ENCODE measurements at regions not wholly inside any gene's neighbourhood (a gene's known extent, or its start where the extent isn't known, plus 50 kb on each side); places are given as distances from the start of the nearest gene placed in this dataset.
"Not testable (repeated sequence)": the region's sequence is repeated elsewhere in the genome, so short reads cannot be mapped to it uniquely, and the experiment has no call there.

- DNase-seq (no peak), ATAC-seq (no peak)
- no peak overlapping the region for H3K4me3 Mint-ChIP-seq
- peaks cover 1% of the 10 kb centered on the region for H3K27me3 Mint-ChIP-seq
- H3K9me3 Mint-ChIP-seq = no peaks in the 10 kb centered on the region
- H3K36me3 Mint-ChIP-seq (ENCODE audit: low read depth) = no peaks in the 10 kb centered on the region
- H3K4me1 Mint-ChIP-seq = no peaks in the 10 kb centered on the region
- H3K27ac Mint-ChIP-seq = no peak overlapping the region
Observed at GRCh38 chr6:97347111-97347510, 64.1 kb upstream of the MMS22L start.

DNA sequence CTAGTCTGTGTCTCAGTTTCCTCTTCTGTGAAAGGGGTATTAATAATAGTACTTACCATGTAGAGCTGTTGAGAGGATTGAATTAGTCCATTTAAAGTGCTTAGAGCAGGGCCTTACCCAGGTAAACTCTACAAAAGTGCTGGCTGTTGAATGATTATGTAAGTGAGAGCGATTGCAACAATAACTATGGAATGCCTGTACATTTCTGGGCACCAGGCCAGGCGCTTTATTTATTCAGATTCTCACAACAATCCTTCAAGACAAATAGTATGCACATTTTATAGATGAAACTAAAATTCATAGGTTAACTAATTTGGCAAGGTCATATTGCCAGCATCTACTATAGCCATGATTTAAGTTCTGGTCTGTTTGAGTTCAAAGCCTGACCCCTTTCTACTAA, 78.3 kb upstream of the MMS22L start:
- H3K27ac Mint-ChIP-seq = no peak overlapping the region
- peaks cover 9% of the 10 kb centered on the region for H3K27me3 Mint-ChIP-seq
- no peak for ATAC-seq
- H3K9me3 Mint-ChIP-seq = no peaks in the 10 kb centered on the region
- no peaks in the 10 kb centered on the region for H3K4me1 Mint-ChIP-seq
- no peaks in the 10 kb centered on the region for H3K36me3 Mint-ChIP-seq (ENCODE audit: low read depth)
- DNase-seq = no peak
- H3K4me3 Mint-ChIP-seq = no peak overlapping the region

- Mint-ChIP-seq H3K9me3 (no peaks in the 10 kb centered on the region), H3K4me1 (no peaks in the 10 kb centered on the region), H3K27ac (no peak overlapping the region), H3K36me3 (ENCODE audit: low read depth) (no peaks in the 10 kb centered on the region), H3K27me3 (peaks cover 2% of the 10 kb centered on the region), H3K4me3 (no peak overlapping the region)
- DNase-seq = no peak
- no peak for ATAC-seq
Observed at GRCh38 chr6:97364327-97364726, 81.3 kb upstream of the MMS22L start.

DNA sequence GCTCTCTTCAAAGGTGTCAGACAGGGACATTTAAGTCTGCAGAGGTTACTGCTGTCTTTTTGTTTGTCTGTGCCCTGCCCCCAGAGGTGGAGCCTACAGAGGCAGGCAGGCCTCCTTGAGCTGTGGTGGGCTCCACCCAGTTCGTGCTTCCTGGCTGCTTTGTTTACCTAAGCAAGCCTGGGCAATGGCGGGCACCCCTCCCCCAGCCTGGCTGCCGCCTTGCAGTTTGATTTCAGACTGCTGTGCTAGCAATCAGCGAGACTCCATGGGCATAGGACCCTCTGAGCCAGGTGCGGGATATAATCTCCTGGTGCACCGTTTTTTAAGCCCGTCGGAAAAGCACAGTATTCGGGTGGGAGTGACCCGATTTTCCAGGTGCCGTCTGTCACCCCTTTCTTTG, 99.1 kb upstream of the MMS22L start:
- H3K27ac Mint-ChIP-seq, H3K9me3 Mint-ChIP-seq, H3K4me1 Mint-ChIP-seq: not testable (repeated sequence)

GRCh38 chr6:97392735-97393134, 109.7 kb upstream of the MMS22L start:
- DNase-seq (no peak), ATAC-seq (no peak)
- no peaks in the 10 kb centered on the region for H3K36me3 Mint-ChIP-seq (ENCODE audit: low read depth)
- peaks cover 7% of the 10 kb centered on the region for H3K27me3 Mint-ChIP-seq
- peaks cover 3% of the 10 kb centered on the region for H3K4me1 Mint-ChIP-seq
- H3K27ac Mint-ChIP-seq = no peak overlapping the region
- no peaks in the 10 kb centered on the region for H3K9me3 Mint-ChIP-seq
- H3K4me3 Mint-ChIP-seq = no peak overlapping the region

More for the DNA sequence above, 99.1 kb upstream of the MMS22L start:
- not testable (repeated sequence) for H3K36me3 Mint-ChIP-seq (ENCODE audit: low read depth); DNase-seq; ATAC-seq; H3K27me3 Mint-ChIP-seq; H3K4me3 Mint-ChIP-seq

- ATAC-seq (peak; percentile 61), DNase-seq (peak; percentile 34)
- Mint-ChIP-seq H3K4me1 (peaks cover 3% of the 10 kb centered on the region), H3K4me3 (no peak overlapping the region), H3K27ac (no peak overlapping the region), H3K9me3 (no peaks in the 10 kb centered on the region), H3K27me3 (peaks cover 5% of the 10 kb centered on the region), H3K36me3 (ENCODE audit: low read depth) (no peaks in the 10 kb centered on the region)
Observed at GRCh38 chr6:97394160-97394748, 111.2 kb upstream of the MMS22L start.

DNA sequence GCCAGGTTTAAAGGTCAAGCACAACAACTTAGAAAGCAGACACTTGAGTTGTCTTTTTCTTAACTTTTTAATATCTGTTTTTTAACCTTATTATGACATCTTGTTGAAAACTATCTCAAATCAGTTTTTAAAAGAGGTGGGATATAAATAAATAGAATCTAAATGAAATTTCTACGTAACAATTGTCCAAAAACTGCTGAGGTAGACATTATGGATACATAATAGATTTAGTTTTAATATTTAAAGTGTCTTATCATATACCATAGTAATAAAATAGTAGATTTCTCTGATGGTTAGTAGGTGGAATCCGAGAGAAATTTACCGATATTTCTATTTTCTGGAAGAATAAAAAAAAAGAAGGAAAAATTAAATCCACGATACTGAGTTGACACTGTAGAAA, 113.9 kb upstream of the MMS22L start:
- Mint-ChIP-seq H3K27ac (no peak overlapping the region), H3K4me1 (peaks cover 3% of the 10 kb centered on the region), H3K4me3 (no peak overlapping the region), H3K9me3 (no peaks in the 10 kb centered on the region), H3K36me3 (ENCODE audit: low read depth) (no peaks in the 10 kb centered on the region), H3K27me3 (peaks cover 4% of the 10 kb centered on the region)
- ATAC-seq (no peak), DNase-seq (no peak)

- Mint-ChIP-seq H3K27me3 (peaks cover 2% of the 10 kb centered on the region), H3K9me3 (no peaks in the 10 kb centered on the region), H3K4me1 (no peaks in the 10 kb centered on the region), H3K4me3 (no peak overlapping the region), H3K27ac (no peak overlapping the region), H3K36me3 (ENCODE audit: low read depth) (no peaks in the 10 kb centered on the region)
- ATAC-seq (no peak), DNase-seq (no peak)
Observed at GRCh38 chr6:97399208-97399607, 116.2 kb upstream of the MMS22L start.

DNA sequence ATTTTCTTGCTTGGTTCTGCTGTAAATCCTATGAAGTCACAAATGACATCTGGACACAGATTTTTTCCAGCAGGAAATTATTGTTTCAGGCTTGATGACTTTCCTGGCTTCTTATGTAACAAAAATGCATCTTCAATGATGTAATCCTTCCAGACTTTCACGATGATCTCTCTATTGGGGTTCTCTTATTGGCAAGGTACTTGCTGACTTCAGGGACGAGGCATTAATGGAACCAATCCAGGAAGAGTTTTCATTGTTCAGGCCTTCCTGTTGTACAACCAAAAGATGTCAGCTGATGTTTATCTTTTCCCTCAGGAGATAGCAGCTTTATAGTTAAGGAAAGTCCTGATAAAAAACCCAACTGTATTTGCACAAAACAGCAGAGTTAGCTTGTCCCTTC, 118.5 kb upstream of the MMS22L start:
- no peaks in the 10 kb centered on the region for H3K36me3 Mint-ChIP-seq (ENCODE audit: low read depth)
- no peaks in the 10 kb centered on the region for H3K9me3 Mint-ChIP-seq
- H3K27me3 Mint-ChIP-seq = peaks cover 2% of the 10 kb centered on the region
- H3K4me3 Mint-ChIP-seq = no peak overlapping the region
- ATAC-seq (no peak), DNase-seq (no peak)
- H3K27ac Mint-ChIP-seq = no peak overlapping the region
- H3K4me1 Mint-ChIP-seq = no peaks in the 10 kb centered on the region

DNA sequence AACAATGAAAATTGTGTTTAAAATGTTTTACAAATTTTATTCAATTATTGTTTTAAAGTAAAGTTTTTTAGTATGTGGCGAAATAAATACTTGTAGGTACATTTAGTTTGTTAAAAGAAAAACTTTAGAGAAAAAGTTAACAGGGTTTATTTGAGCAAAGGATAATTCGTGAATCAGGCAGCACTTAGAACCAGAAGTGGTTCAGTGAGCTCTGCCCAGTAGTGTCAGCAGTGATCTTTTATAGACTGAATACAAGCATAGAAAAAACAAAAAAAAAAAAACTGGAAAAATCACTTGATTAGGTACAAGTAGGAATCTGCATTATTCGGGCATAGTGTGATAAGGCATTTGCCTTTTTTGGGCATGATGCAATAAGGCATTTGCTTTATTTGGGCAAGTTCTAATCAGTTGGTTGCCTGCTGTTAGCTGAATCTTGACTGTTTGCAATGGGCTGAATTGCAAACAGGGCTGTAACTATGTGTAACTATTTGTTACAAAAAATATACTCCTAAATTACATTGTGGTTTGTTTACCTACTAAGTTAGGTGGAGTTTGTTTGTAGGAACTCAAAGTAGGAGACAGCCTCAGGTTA, 122.9 kb upstream of the MMS22L start:
- Mint-ChIP-seq H3K4me1 (no peaks in the 10 kb centered on the region), H3K9me3 (no peaks in the 10 kb centered on the region), H3K27ac (no peak overlapping the region), H3K36me3 (ENCODE audit: low read depth) (no peaks in the 10 kb centered on the region), H3K27me3 (no peaks in the 10 kb centered on the region), H3K4me3 (no peak overlapping the region)
- no peak for ATAC-seq
- DNase-seq = no peak

DNA sequence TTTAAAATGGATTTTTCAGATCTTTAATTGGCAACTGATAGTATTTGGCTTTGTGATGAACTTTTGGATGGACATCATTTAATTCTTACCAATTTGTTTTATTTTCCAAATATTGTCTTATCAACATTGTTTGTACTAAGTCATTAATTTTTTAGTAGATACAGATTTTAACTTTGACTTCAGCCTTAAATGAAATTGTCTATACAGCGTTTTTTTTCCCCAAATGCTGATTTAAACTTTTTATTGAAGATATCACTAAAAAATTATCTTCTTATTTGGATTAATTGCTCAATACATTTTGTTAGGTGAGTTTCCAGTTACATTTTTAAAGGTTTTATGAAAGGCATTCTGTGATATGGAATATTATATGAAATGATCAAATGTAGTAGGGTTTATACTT, 123.6 kb upstream of the MMS22L start:
- H3K4me3 Mint-ChIP-seq = no peak overlapping the region
- no peaks in the 10 kb centered on the region for H3K9me3 Mint-ChIP-seq
- no peaks in the 10 kb centered on the region for H3K36me3 Mint-ChIP-seq (ENCODE audit: low read depth)
- DNase-seq = no peak
- no peaks in the 10 kb centered on the region for H3K27me3 Mint-ChIP-seq
- ATAC-seq = no peak
- H3K27ac Mint-ChIP-seq = no peak overlapping the region
- no peaks in the 10 kb centered on the region for H3K4me1 Mint-ChIP-seq

DNA sequence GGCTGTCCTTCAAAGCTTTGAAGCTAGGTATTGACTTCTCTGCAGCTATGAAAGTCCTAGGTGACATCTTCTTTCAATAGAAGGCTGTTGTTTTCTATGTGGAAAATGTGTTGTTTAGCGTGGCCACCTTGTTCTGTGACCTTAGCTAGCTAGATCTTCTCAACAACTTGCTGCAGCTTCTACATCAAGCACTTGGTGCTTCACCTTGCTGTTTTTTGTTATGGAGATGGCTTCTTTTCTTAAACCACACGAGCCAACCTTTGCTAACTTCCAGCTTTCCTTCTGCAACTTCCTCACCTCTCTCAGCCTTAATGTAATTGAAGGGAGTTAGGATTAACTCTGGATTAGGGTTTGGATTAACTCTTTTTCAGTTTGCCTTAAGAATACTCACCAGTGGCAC, 128.6 kb upstream of the MMS22L start:
- DNase-seq = no peak

DNA sequence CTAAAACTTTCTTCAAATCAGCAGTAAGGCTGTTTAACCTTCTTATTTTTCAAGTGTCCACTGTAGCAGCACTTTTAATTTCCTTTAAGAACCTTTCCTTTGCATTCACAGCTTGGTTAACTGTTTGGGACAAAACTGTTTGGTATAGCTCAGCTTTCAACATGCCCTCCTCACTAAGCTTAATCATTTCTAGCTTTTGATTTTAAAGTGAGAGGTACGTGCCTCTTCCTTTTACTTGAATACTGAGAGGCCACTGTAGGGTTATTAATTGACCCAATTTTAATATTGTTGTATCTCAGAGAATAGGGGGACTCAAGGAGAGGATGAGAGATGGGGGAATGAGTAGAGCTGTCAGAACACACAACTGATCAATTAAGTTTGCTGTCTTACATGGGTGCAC, 129.5 kb upstream of the MMS22L start:
- DNase-seq = no peak
- Mint-ChIP-seq H3K4me3 (no peak overlapping the region), H3K36me3 (ENCODE audit: low read depth) (no peaks in the 10 kb centered on the region), H3K27me3 (no peaks in the 10 kb centered on the region), H3K9me3 (peaks cover 3% of the 10 kb centered on the region), H3K4me1 (no peaks in the 10 kb centered on the region), H3K27ac (no peak overlapping the region)
- ATAC-seq = no peak

More for the DNA sequence above, 128.6 kb upstream of the MMS22L start:
- no peaks in the 10 kb centered on the region for H3K36me3 Mint-ChIP-seq (ENCODE audit: low read depth)
- no peak for ATAC-seq
- no peaks in the 10 kb centered on the region for H3K27me3 Mint-ChIP-seq
- H3K4me1 Mint-ChIP-seq = no peaks in the 10 kb centered on the region
- H3K9me3 Mint-ChIP-seq = peaks cover 3% of the 10 kb centered on the region
- H3K4me3 Mint-ChIP-seq = no peak overlapping the region
- H3K27ac Mint-ChIP-seq = no peak overlapping the region

DNA sequence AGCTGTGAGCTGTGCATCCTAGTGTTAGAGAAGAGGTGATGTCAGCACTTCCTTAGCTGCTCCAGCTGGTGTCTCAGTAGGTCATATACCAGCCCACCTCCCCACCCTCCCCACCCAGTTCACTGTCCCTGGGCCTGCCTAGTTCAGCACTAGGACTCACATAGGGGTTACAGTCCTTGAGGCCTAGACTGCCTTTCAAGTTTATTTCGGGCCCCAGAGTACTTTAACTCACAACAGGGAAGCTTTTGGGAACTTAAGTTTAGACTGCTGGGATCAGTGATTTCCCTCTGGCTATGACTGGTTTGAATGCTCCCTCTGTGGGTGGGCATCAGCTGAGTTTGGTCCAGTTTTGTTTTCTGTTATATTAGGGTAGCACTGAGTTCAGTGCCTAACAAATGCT, 139.2 kb upstream of the MMS22L start:
- H3K4me1 Mint-ChIP-seq = no peaks in the 10 kb centered on the region
- H3K27ac Mint-ChIP-seq = no peak overlapping the region
- peaks cover 4% of the 10 kb centered on the region for H3K9me3 Mint-ChIP-seq
- ATAC-seq (no peak), DNase-seq (no peak)
- H3K4me3 Mint-ChIP-seq = no peak overlapping the region
- H3K36me3 Mint-ChIP-seq (ENCODE audit: low read depth) = no peaks in the 10 kb centered on the region
- peaks cover 6% of the 10 kb centered on the region for H3K27me3 Mint-ChIP-seq

DNA sequence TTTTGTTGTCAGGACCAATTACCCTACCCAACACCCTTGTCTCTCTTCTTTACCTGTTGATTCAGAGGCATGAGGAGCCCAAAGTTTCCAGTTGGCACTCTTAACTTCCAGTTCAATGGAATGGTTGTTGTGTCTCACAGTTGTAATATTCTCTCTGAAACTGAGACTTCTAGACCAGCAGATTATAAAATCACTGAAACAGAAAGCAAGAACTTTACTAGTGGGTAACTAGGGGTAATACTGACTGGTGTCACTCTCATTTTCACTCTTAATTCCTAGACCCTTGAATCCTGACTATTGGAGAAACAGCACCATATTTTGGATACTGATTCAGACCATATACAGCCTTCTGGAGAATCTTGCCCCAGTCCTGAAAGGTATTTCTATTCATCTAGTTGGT, 140.2 kb upstream of the MMS22L start:
- Mint-ChIP-seq H3K4me3 (no peak overlapping the region), H3K9me3 (peaks cover 4% of the 10 kb centered on the region), H3K27ac (no peak overlapping the region), H3K27me3 (peaks cover 6% of the 10 kb centered on the region), H3K4me1 (no peaks in the 10 kb centered on the region), H3K36me3 (ENCODE audit: low read depth) (no peaks in the 10 kb centered on the region)
- ATAC-seq = no peak
- no peak for DNase-seq

- Mint-ChIP-seq H3K27me3 (peaks cover 4% of the 10 kb centered on the region), H3K4me1 (no peaks in the 10 kb centered on the region), H3K4me3 (no peak overlapping the region), H3K36me3 (ENCODE audit: low read depth) (no peaks in the 10 kb centered on the region), H3K27ac (no peak overlapping the region), H3K9me3 (no peaks in the 10 kb centered on the region)
- ATAC-seq (no peak), DNase-seq (no peak)
Observed at GRCh38 chr6:97427648-97428047, 144.6 kb upstream of the MMS22L start.

All from activated naive CD8-positive, alpha-beta T cell treated with anti-CD3 and anti-CD28 coated beads, Interleukin-2, amount 50 U/mL, for 24 hours (primary cell).